ENCODE measurements at regions not wholly inside any gene's neighbourhood (a gene's known extent, or its start where the extent isn't known, plus 50 kb on each side); places are given as distances from the start of the nearest gene placed in this dataset.

GRCh38 chr12:66916189-66916588, 237.3 kb upstream of the GRIP1 start:
- no peak overlapping the region for H3K9ac ChIP-seq (ENCODE audit: low read depth, low read length)
- H4K20me1 ChIP-seq (ENCODE audit: insufficient read depth, low read length): no peaks in the 10 kb centered on the region
- DNase-seq (no peak), ATAC-seq (ENCODE audit: insufficient read depth, low read depth) (no peak)
- no peak overlapping the region for H3K27ac ChIP-seq (ENCODE audit: low read length)
- H3K4me3 ChIP-seq (ENCODE audit: low read depth in 1 of 2, low read length in 2 of 2): no peak overlapping the region
- no peak overlapping the region for H3K4me2 ChIP-seq (ENCODE audit: insufficient read depth, low read length)
- H3K27me3 ChIP-seq (ENCODE audit: insufficient read depth, low read length, poor library complexity): peaks cover 2% of the 10 kb centered on the region
- no peak for TF ChIP-seq CTCF (IDR thresholded peaks at IDR 0.05; ENCODE audit: borderline replicate concordance, extremely low read depth, low read length, poor library complexity, severe bottlenecking)
- TF ChIP-seq EZH2 (IDR thresholded peaks at IDR 0.05; ENCODE audit: borderline replicate concordance, low read depth, low read length, severe bottlenecking): no peak
- H3K4me1 ChIP-seq (ENCODE audit: insufficient read depth, low read length): no peaks in the 10 kb centered on the region
- H2AFZ ChIP-seq (ENCODE audit: low read depth, low read length): no peak overlapping the region
- no peaks in the 10 kb centered on the region for H3K79me2 ChIP-seq (ENCODE audit: insufficient read depth, low read length)
- no peaks in the 10 kb centered on the region for H3K9me3 ChIP-seq (ENCODE audit: insufficient read depth, low read length, severe bottlenecking)
- no peaks in the 10 kb centered on the region for H3K36me3 ChIP-seq (ENCODE audit: insufficient read depth, low read length)

GRCh38 chr12:66919466-66919865, 240.6 kb upstream of the GRIP1 start:
- no peak for TF ChIP-seq CTCF (IDR thresholded peaks at IDR 0.05; ENCODE audit: borderline replicate concordance, extremely low read depth, low read length, poor library complexity, severe bottlenecking)
- no peak for TF ChIP-seq EZH2 (IDR thresholded peaks at IDR 0.05; ENCODE audit: borderline replicate concordance, low read depth, low read length, severe bottlenecking)
- Histone ChIP-seq H3K36me3 (ENCODE audit: insufficient read depth, low read length) (no peaks in the 10 kb centered on the region), H3K4me1 (ENCODE audit: insufficient read depth, low read length) (no peaks in the 10 kb centered on the region), H2AFZ (ENCODE audit: low read depth, low read length) (no peak overlapping the region), H3K9ac (ENCODE audit: low read depth, low read length) (no peak overlapping the region), H3K4me2 (ENCODE audit: insufficient read depth, low read length) (no peak overlapping the region), H3K27ac (ENCODE audit: low read length) (no peak overlapping the region), H4K20me1 (ENCODE audit: insufficient read depth, low read length) (no peaks in the 10 kb centered on the region), H3K4me3 (ENCODE audit: low read depth in 1 of 2, low read length in 2 of 2) (no peak overlapping the region), H3K27me3 (ENCODE audit: insufficient read depth, low read length, poor library complexity) (peaks cover 5% of the 10 kb centered on the region), H3K9me3 (ENCODE audit: insufficient read depth, low read length, severe bottlenecking) (no peaks in the 10 kb centered on the region), H3K79me2 (ENCODE audit: insufficient read depth, low read length) (no peaks in the 10 kb centered on the region)
- ATAC-seq (ENCODE audit: insufficient read depth, low read depth) (no peak), DNase-seq (no peak)

DNA sequence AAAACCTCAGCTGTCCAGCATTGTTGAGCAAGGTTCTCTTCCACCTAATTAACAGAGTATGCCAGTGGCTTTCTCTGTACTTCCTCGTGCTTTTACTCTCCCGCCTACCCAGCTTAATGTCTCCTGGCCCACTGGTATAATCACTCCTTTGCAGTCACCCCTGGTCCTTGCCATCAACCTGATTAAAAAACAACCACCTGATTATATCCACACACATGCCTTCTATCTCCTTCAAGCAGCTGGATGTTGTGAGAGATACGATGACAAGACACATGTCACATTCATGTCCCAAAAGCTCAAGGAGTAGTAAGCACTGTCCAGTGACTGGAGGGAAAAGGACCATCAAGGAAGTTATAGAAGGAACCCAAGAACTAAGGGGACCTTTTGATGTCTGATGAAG, 241.3 kb upstream of the GRIP1 start:
- TF ChIP-seq EZH2 (IDR thresholded peaks at IDR 0.05; ENCODE audit: borderline replicate concordance, low read depth, low read length, severe bottlenecking) (no peak), CTCF (IDR thresholded peaks at IDR 0.05; ENCODE audit: borderline replicate concordance, extremely low read depth, low read length, poor library complexity, severe bottlenecking) (no peak)
- Histone ChIP-seq H3K4me2 (ENCODE audit: insufficient read depth, low read length) (no peak overlapping the region), H3K79me2 (ENCODE audit: insufficient read depth, low read length) (no peaks in the 10 kb centered on the region), H3K4me3 (ENCODE audit: low read depth in 1 of 2, low read length in 2 of 2) (no peak overlapping the region), H3K4me1 (ENCODE audit: insufficient read depth, low read length) (no peaks in the 10 kb centered on the region), H3K36me3 (ENCODE audit: insufficient read depth, low read length) (no peaks in the 10 kb centered on the region), H3K27me3 (ENCODE audit: insufficient read depth, low read length, poor library complexity) (peaks cover 5% of the 10 kb centered on the region), H4K20me1 (ENCODE audit: insufficient read depth, low read length) (no peaks in the 10 kb centered on the region), H3K27ac (ENCODE audit: low read length) (no peak overlapping the region), H3K9me3 (ENCODE audit: insufficient read depth, low read length, severe bottlenecking) (no peaks in the 10 kb centered on the region), H2AFZ (ENCODE audit: low read depth, low read length) (no peak overlapping the region), H3K9ac (ENCODE audit: low read depth, low read length) (no peak overlapping the region)
- ATAC-seq (ENCODE audit: insufficient read depth, low read depth): no peak
- DNase-seq: no peak

- H3K27me3 ChIP-seq (ENCODE audit: insufficient read depth, low read length, poor library complexity): peaks cover 5% of the 10 kb centered on the region
- H3K27ac ChIP-seq (ENCODE audit: low read length): no peak overlapping the region
- TF ChIP-seq EZH2 (IDR thresholded peaks at IDR 0.05; ENCODE audit: borderline replicate concordance, low read depth, low read length, severe bottlenecking): no peak
- no peak for TF ChIP-seq CTCF (IDR thresholded peaks at IDR 0.05; ENCODE audit: borderline replicate concordance, extremely low read depth, low read length, poor library complexity, severe bottlenecking)
- no peak overlapping the region for H3K4me2 ChIP-seq (ENCODE audit: insufficient read depth, low read length)
- no peak overlapping the region for H3K9ac ChIP-seq (ENCODE audit: low read depth, low read length)
- H4K20me1 ChIP-seq (ENCODE audit: insufficient read depth, low read length): no peaks in the 10 kb centered on the region
- no peak for DNase-seq
- H2AFZ ChIP-seq (ENCODE audit: low read depth, low read length): no peak overlapping the region
- H3K36me3 ChIP-seq (ENCODE audit: insufficient read depth, low read length): no peaks in the 10 kb centered on the region
- H3K4me3 ChIP-seq (ENCODE audit: low read depth in 1 of 2, low read length in 2 of 2): no peak overlapping the region
- H3K4me1 ChIP-seq (ENCODE audit: insufficient read depth, low read length): no peaks in the 10 kb centered on the region
- no peaks in the 10 kb centered on the region for H3K9me3 ChIP-seq (ENCODE audit: insufficient read depth, low read length, severe bottlenecking)
- H3K79me2 ChIP-seq (ENCODE audit: insufficient read depth, low read length): no peaks in the 10 kb centered on the region
- no peak for ATAC-seq (ENCODE audit: insufficient read depth, low read depth)
Observed at GRCh38 chr12:66921151-66921550, 242.3 kb upstream of the GRIP1 start.
